ENCODE measurements at regions not wholly inside any gene's neighbourhood (a gene's known extent, or its start where the extent isn't known, plus 50 kb on each side); places are given as distances from the start of the nearest gene placed in this dataset.

DNA sequence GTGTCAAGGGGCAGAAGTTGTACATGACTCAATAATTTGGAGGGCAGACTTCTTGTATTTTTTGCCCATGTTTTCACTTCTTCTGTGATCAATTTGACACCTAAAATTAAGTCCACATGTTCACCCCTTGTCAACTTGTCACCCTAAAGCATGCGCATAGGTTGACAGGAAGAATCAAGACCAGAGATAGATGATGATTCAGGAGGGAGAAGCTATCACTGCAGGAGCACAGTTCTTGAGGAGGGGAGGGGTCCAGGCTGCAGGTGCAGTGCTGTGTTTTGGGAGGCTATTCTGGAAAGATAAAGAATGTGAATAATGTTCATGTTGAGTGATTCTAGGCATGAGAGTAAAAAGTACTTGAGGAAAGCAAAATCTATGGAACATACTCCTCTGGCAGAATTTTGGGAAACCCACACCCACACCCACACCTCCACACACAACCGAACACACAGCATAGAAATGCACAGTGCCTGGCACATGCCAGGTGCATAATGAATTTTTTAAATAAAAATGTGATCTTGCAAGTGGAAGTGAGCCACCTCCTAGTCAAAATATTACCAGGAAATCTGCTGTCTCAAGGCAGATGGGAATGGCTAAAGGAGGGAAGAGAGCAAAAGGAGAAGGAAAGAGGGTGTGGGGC, 249.2 kb upstream of the MEX3C start:
- no peak for TF ChIP-seq FOXK1 (CRISPR knock-in tag; IDR thresholded peaks at IDR 0.05)
- no peak for TF ChIP-seq PRDM15 (CRISPR knock-in tag; IDR thresholded peaks at IDR 0.05)
- TF ChIP-seq, protein P1, sequence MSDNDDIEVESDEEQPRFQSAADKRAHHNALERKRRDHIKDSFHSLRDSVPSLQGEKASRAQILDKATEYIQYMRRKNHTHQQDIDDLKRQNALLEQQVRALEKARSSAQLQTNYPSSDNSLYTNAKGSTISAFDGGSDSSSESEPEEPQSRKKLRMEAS (CRISPR knock-in tag; IDR thresholded peaks at IDR 0.05): no peak
- TF ChIP-seq CTCF (IDR thresholded peaks at IDR 0.05): no peak
- TF ChIP-seq ZBTB43 (CRISPR knock-in tag; IDR thresholded peaks at IDR 0.05): no peak
